CD14-positive monocyte (primary cell): ENCODE measurements at regions not wholly inside any gene's neighbourhood (a gene's known extent, or its start where the extent isn't known, plus 50 kb on each side); places are given as distances from the start of the nearest gene placed in this dataset.

Experiments used
- DNase-seq, 3 donors: peaks; one replicate each; pipeline ENCODE4 v3.0.0-alpha.2; 2011 to 2022
- H2AFZ ChIP-seq: 2 replicates; pipeline ENCODE4 v1.6.0; 2012; ENCODE audit warnings: mild to moderate bottlenecking, low read depth, low read length, inconsistent platforms; ENCODE audit not compliant: insufficient read depth, poor library complexity, severe bottlenecking
- H3K27ac ChIP-seq, 2 donors: 1 replicate in 1 of 2; 2 replicates in 1 of 2; pipeline ENCODE4 v1.5.1; 2012 to 2013; ENCODE audit warnings: low read length in 2 of 2, control low read depth in 1 of 2, inconsistent platforms in 1 of 2, low read depth in 1 of 2, mild to moderate bottlenecking in 1 of 2
- H3K27me3 ChIP-seq, 2 donors: one replicate each; pipeline versions ENCODE4 v1.6.0 to v1.6.1; 2011 to 2013; ENCODE audit warnings: low read length in 2 of 2; ENCODE audit not compliant: control insufficient read depth in 2 of 2, insufficient read depth in 2 of 2
- H3K36me3 ChIP-seq, 2 donors: replicated peaks in 1 of 2; 1 replicate in 1 of 2; 2 replicates in 1 of 2; pipeline versions ENCODE4 v1.5.1 to v1.6.1; 2012 to 2013; ENCODE audit warnings: low read length in 2 of 2, control low read depth in 1 of 2, inconsistent platforms in 1 of 2, mild to moderate bottlenecking in 1 of 2; ENCODE audit not compliant: insufficient read depth in 2 of 2, control insufficient read depth in 1 of 2
- H3K4me1 ChIP-seq, 2 donors: 1 replicate in 1 of 2; 2 replicates in 1 of 2; pipeline versions ENCODE4 v1.5.1 to v1.6.1; 2012 to 2013; ENCODE audit warnings: low read length in 2 of 2, control low read depth in 1 of 2, inconsistent platforms in 1 of 2, mild to moderate bottlenecking in 1 of 2, moderate library complexity in 1 of 2; ENCODE audit not compliant: insufficient read depth in 2 of 2, control insufficient read depth in 1 of 2
- H3K4me2 ChIP-seq: replicated peaks from 2 replicates; pipeline ENCODE3; 2012; ENCODE audit warnings: low read length, moderate library complexity, mild to moderate bottlenecking; ENCODE audit not compliant: poor library complexity, severe bottlenecking; ENCODE audit errors: extremely low read depth
- H3K4me3 ChIP-seq, 3 experiments: fragments of 200-600 bp in 1 of 3; sonication (generic) in 1 of 3; replicated peaks in 1 of 3; 1 replicate in 2 of 3; 2 replicates in 1 of 3; pipeline ENCODE4 v1.5.1; 2011 to 2013; ENCODE audit warnings: low read length in 3 of 3, mild to moderate bottlenecking in 3 of 3, control low read depth in 2 of 3, low read depth in 2 of 3, inconsistent platforms in 1 of 3, moderate library complexity in 1 of 3
- H3K79me2 ChIP-seq: 2 replicates; pipeline ENCODE4 v1.6.0; 2012; ENCODE audit warnings: mild to moderate bottlenecking, control low read depth, inconsistent platforms, low read length, moderate library complexity; ENCODE audit not compliant: insufficient read depth
- H3K9ac ChIP-seq: 2 replicates; pipeline ENCODE4 v1.6.0; 2017; ENCODE audit warnings: low read length, mild to moderate bottlenecking; ENCODE audit not compliant: insufficient read depth, poor library complexity, severe bottlenecking
- H3K9me3 ChIP-seq, 2 donors: replicated peaks in 1 of 2; 1 replicate in 1 of 2; 2 replicates in 1 of 2; pipeline versions ENCODE4 v1.5.1 to v1.6.1; 2012 to 2013; ENCODE audit warnings: low read length in 2 of 2, control low read depth in 1 of 2; ENCODE audit not compliant: control insufficient read depth in 1 of 2, insufficient read depth in 1 of 2
- H4K20me1 ChIP-seq: 2 replicates; pipeline ENCODE4 v1.6.0; 2012; ENCODE audit warnings: mild to moderate bottlenecking, low read length, control low read depth, moderate library complexity; ENCODE audit not compliant: insufficient read depth
- H3K27ac Mint-ChIP-seq, 7 donors: one replicate each; pipeline ENCODE4 v1.8.0; 2020; ENCODE audit warnings: mild to moderate bottlenecking in 7 of 7, mixed read lengths in 7 of 7, moderate library complexity in 6 of 7, inconsistent platforms in 2 of 7
- H3K27me3 Mint-ChIP-seq, 3 donors: one replicate each; pipeline ENCODE4 v1.8.0; 2021 to 2022; ENCODE audit warnings: low read depth in 3 of 3, mild to moderate bottlenecking in 3 of 3, mixed read lengths in 3 of 3, moderate library complexity in 3 of 3, inconsistent platforms in 1 of 3
- H3K36me3 Mint-ChIP-seq, 2 donors: one replicate each; pipeline ENCODE4 v1.8.0; 2020; ENCODE audit warnings: mixed read lengths in 2 of 2, inconsistent platforms in 1 of 2, mild to moderate bottlenecking in 1 of 2
- H3K4me1 Mint-ChIP-seq: one replicate; pipeline ENCODE4 v1.8.0; 2020; ENCODE audit warnings: mild to moderate bottlenecking, mixed read lengths
- H3K4me3 Mint-ChIP-seq, 2 donors: one replicate each; pipeline ENCODE4 v1.8.0; 2020; ENCODE audit warnings: mild to moderate bottlenecking in 2 of 2, mixed read lengths in 2 of 2, moderate library complexity in 1 of 2
- H3K9me3 Mint-ChIP-seq, 7 donors: one replicate each; pipeline ENCODE4 v1.8.0; 2020 to 2022; ENCODE audit warnings: mixed read lengths in 7 of 7, mild to moderate bottlenecking in 6 of 7, moderate library complexity in 6 of 7, inconsistent platforms in 2 of 7
- WGBS: methylation state at CpG from one replicate; pipeline ENCODE4 v1.1.5; 2013; ENCODE audit warnings: missing lambda C conversion rate; ENCODE audit not compliant: insufficient coverage; 5-methylcytosine and 5-hydroxymethylcytosine counted together
- intact Hi-C, 2 donors: fragments of 100-400 bp; cut with micrococcal nuclease; formaldehyde crosslinking; loops; one replicate each; pipeline versions ENCODE4 v1.15.0 to v1.15.1; 2023
- TF ChIP-seq, protein P1 (sequence below): fragments of 200-600 bp; IDR thresholded peaks from one replicate; pipeline ENCODE4 v1.8.0; 2022; ENCODE audit warnings: antibody characterized with exemption, mild to moderate bottlenecking

DNA sequence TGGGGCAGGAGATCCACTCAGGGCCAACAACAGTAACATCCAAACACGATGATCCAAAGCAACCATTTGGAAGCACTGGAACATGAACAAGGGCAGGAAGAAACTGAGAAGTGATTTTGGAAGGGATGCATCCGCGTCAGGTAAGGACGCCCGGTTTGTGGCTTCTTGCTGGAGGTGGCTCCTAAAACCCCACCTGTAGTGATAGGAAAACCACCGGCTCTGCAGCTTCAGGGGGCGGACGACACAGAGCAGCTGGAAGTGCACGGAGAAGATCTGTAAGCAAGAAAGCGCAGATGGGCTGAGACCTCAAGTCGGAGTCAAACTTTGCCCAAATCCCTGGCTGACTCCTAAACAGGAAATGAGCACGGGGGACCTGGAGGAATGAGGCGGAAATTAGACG, 1066.1 kb downstream of the BRD1 start:
- H3K4me3 Mint-ChIP-seq, result no peak overlapping the region
- H3K27me3 Mint-ChIP-seq, result peaks cover 0 to 6% (median 4%) of the 10 kb centered on the region in 3 donors
- no peaks in the 10 kb centered on the region for H3K36me3 Mint-ChIP-seq
- H3K4me3 ChIP-seq, result no peak overlapping the region
- no peak overlapping the region for H3K27ac Mint-ChIP-seq
- 92% methylated on average over 10 of the region's 14 CpGs for WGBS
- no peaks in the 10 kb centered on the region for H3K4me1 ChIP-seq
- H3K9ac ChIP-seq, result no peak overlapping the region
- H3K9me3 Mint-ChIP-seq, result peaks cover 2 to 10% (median 6%) of the 10 kb centered on the region in 7 donors
- intact Hi-C loops, result no loop called here
- H3K27me3 ChIP-seq, result no peaks in the 10 kb centered on the region
- H3K4me1 Mint-ChIP-seq, result no peaks in the 10 kb centered on the region
- H3K36me3 ChIP-seq, result no peaks in the 10 kb centered on the region
- H4K20me1 ChIP-seq, result no peaks in the 10 kb centered on the region
- no peak overlapping the region for H3K27ac ChIP-seq
- no peak overlapping the region for H2AFZ ChIP-seq
- H3K9me3 ChIP-seq, result no peaks in the 10 kb centered on the region
- no peaks in the 10 kb centered on the region for H3K79me2 ChIP-seq
- H3K4me2 ChIP-seq, result no peak overlapping the region
- peak in 1 of 3 donors; percentile 0 for DNase-seq
- TF ChIP-seq, protein P1, sequence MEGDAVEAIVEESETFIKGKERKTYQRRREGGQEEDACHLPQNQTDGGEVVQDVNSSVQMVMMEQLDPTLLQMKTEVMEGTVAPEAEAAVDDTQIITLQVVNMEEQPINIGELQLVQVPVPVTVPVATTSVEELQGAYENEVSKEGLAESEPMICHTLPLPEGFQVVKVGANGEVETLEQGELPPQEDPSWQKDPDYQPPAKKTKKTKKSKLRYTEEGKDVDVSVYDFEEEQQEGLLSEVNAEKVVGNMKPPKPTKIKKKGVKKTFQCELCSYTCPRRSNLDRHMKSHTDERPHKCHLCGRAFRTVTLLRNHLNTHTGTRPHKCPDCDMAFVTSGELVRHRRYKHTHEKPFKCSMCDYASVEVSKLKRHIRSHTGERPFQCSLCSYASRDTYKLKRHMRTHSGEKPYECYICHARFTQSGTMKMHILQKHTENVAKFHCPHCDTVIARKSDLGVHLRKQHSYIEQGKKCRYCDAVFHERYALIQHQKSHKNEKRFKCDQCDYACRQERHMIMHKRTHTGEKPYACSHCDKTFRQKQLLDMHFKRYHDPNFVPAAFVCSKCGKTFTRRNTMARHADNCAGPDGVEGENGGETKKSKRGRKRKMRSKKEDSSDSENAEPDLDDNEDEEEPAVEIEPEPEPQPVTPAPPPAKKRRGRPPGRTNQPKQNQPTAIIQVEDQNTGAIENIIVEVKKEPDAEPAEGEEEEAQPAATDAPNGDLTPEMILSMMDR, result no peak

DNA sequence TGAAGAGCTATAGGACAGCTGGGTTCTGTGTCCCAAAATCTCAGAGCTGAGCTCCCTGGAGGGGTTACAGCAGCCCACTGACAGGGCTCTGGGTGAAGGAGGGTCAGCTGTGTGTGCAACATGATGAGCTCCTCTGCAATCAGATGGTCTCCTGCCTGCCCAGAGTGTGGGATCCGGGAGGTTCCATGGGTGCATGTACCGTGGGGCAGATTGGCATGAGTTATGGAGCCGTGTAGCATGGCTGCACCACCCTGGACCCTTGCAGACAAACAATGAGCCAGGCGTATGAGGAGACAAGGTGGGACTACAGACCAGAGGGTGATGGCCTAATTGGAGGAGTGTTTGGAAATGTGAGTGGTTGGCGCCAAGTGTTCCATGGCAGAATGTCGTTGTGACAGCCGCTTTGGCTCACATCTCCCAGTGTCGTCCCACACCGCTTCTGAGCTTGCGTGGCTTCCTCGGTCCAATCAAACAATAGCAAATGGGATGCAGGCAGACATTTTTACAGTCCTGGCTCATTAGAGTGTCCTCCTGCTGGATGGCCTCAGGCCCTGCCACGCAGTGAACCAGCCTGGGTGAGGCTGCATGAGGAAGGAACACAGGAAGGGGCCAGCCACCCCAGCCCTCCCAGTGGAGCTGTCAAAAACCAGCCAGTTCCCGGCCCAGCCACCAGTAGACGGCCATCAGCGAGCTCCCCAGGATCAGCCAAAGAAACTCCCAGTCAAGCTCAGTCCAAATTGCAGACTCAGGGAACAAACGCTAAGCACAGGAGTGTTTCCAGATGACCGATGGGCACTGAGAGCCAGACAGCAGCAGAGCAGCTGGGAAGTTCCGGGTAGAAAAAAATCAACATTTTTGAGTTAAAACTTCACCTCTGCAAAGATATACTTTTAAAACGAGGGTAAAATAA, 1066.9 kb downstream of the BRD1 start:
- Mint-ChIP-seq H3K27me3 (peaks cover 0 to 6% (median 4%) of the 10 kb centered on the region in 3 donors), H3K4me3 (no peak overlapping the region), H3K9me3 (peaks cover under 1 to 10% (median 5%) of the 10 kb centered on the region in 7 donors), H3K4me1 (no peaks in the 10 kb centered on the region), H3K27ac (no peak overlapping the region), H3K36me3 (no peaks in the 10 kb centered on the region)
- Histone ChIP-seq H3K4me1 (no peaks in the 10 kb centered on the region), H3K27ac (no peak overlapping the region), H2AFZ (no peak overlapping the region), H3K36me3 (no peaks in the 10 kb centered on the region), H3K4me2 (no peak overlapping the region), H3K9ac (no peak overlapping the region), H3K9me3 (no peaks in the 10 kb centered on the region), H4K20me1 (no peaks in the 10 kb centered on the region), H3K27me3 (no peaks in the 10 kb centered on the region), H3K79me2 (no peaks in the 10 kb centered on the region), H3K4me3 (no peak overlapping the region)
- TF ChIP-seq, protein P1, result no peak
- intact Hi-C loops, result no loop called here
- 84% methylated on average over 18 of the region's 19 CpGs for WGBS
- peak in 1 of 3 donors; percentile 0 for DNase-seq
